ENCODE measurements at regions not wholly inside any gene's neighbourhood (a gene's known extent, or its start where the extent isn't known, plus 50 kb on each side); places are given as distances from the start of the nearest gene placed in this dataset.

- peak; percentile 74 for DNase-seq (ENCODE audit: low read depth, low spot score)
- H3K4me2 ChIP-seq (ENCODE audit: low read length) = peak overlapping the region; percentile 67
- ChIA-PET CTCF (interaction anchor here (1.2 to 4.7 kb wide), 6 partner anchors 27 to 219 kb away, joined by 3 to 27 read pairs (median 6); no protein-coding TSS in a partner anchor), RAD21 (ENCODE audit: low non-redundant PET in 1 of 2, low total read pairs in 2 of 2, uncharacterized antibody in 2 of 2, unreplicated experiment in 2 of 2) (no interaction called here), POLR2A (no interaction called here)
- no peaks in the 10 kb centered on the region for H3K9me2 ChIP-seq (ENCODE audit: insufficient read depth)
- peak overlapping the region; percentile 93 for H2AFZ ChIP-seq (ENCODE audit: low read depth, low read length, poor library complexity, severe bottlenecking)
- H3K4me3 ChIP-seq (replicated peaks in 1 of 2; ENCODE audit: low read depth in 1 of 2, low read length in 2 of 2) = peak overlapping the region; percentile 13 to 35; a peak in 3 of 4 replicates
- intact Hi-C loops (cut with micrococcal nuclease) = loop anchor here (1.0 kb wide), 1 partner anchor 28 kb away; no protein-coding TSS in a partner anchor
- H3K79me2 ChIP-seq (ENCODE audit: insufficient read depth, low read length) = no peaks in the 10 kb centered on the region
- no peaks in the 10 kb centered on the region for H3K36me3 ChIP-seq (ENCODE audit: control insufficient read depth in 1 of 2, insufficient read depth in 2 of 2, low read length in 2 of 2)
- ATAC-seq = peak; percentile 92
- no peaks in the 10 kb centered on the region for H3K9me3 ChIP-seq (ENCODE audit: control insufficient read depth in 1 of 2, insufficient read depth in 1 of 2, low read depth in 1 of 2, low read length in 2 of 2)
- H3K27me3 ChIP-seq (ENCODE audit: insufficient read depth, low read length) = no peaks in the 10 kb centered on the region
- H4K20me1 ChIP-seq (ENCODE audit: insufficient read depth) = no peaks in the 10 kb centered on the region
- no TSS peak for BruUV-seq (replicated peaks)
- no peak overlapping the region; the same call in 1 of the 2 replicates for H3K27ac ChIP-seq (ENCODE audit: low read depth, low read length)
- peaks cover 11 to 38% of the 10 kb centered on the region in 2 experiments; a peak in 3 of 4 replicates for H3K4me1 ChIP-seq (ENCODE audit: control insufficient read depth in 1 of 2, insufficient read depth in 2 of 2, low read length in 2 of 2)
- no peak overlapping the region for H3K9ac ChIP-seq (ENCODE audit: low read length)
- no peak for TF ChIP-seq JUND (IDR thresholded peaks at IDR 0.05)
- TF ChIP-seq EZH2phosphoT487 (IDR thresholded peaks at IDR 0.05; ENCODE audit: borderline replicate concordance) = no peak
- TF ChIP-seq POLR2AphosphoS5 (IDR thresholded peaks at IDR 0.05; ENCODE audit: low read depth, low read length) = no peak
- TF ChIP-seq EGR1 (IDR thresholded peaks at IDR 0.05; ENCODE audit: low read depth) = 0 out of 2 replicates have a peak, but pooled peaks have one; percentile 5
- TF ChIP-seq EZH2 (IDR thresholded peaks at IDR 0.05) = no peak
- TF ChIP-seq POLR2A (IDR thresholded peaks at IDR 0.05; ENCODE audit: borderline replicate concordance, extremely low read depth, insufficient read depth, insufficient read length) = no peak
- TF ChIP-seq REST (IDR thresholded peaks at IDR 0.05; ENCODE audit: low read depth) = no peak
- peak; percentile 100 for TF ChIP-seq CTCF (IDR thresholded peaks at IDR 0.05 in 2 of 3, conservative IDR thresholded peaks at IDR 0.05 in 1 of 3; ENCODE audit: borderline replicate concordance in 1 of 3, insufficient read depth in 1 of 3, low read depth in 2 of 3, low read length in 2 of 3)
- no peak for TF ChIP-seq SP1 (IDR thresholded peaks at IDR 0.05; ENCODE audit: low read depth)
- no peak for TF ChIP-seq ELF1 (IDR thresholded peaks at IDR 0.05; ENCODE audit: borderline replicate concordance, low read depth)
- no peak for TF ChIP-seq FOSL1 (IDR thresholded peaks at IDR 0.05; ENCODE audit: low read depth)
- TF ChIP-seq YY1 (IDR thresholded peaks at IDR 0.05; ENCODE audit: extremely low read depth, insufficient replicate concordance, low read depth, low read length) = no peak
- no peak for TF ChIP-seq TCF7L2 (IDR thresholded peaks at IDR 0.05; ENCODE audit: borderline replicate concordance, extremely low read depth, insufficient read depth, insufficient read length)
- peak; percentile 86 for TF ChIP-seq CBX3 (IDR thresholded peaks at IDR 0.05; ENCODE audit: low read depth)
- no peak for TF ChIP-seq ATF3 (IDR thresholded peaks at IDR 0.05)
- TF ChIP-seq SIN3A (IDR thresholded peaks at IDR 0.05; ENCODE audit: low read depth) = no peak
- TF ChIP-seq SRF (IDR thresholded peaks at IDR 0.05; ENCODE audit: low read depth) = no peak
- TF ChIP-seq RAD21 (IDR thresholded peaks at IDR 0.05; ENCODE audit: low read depth) = peak; percentile 68
- TF ChIP-seq CEBPB (IDR thresholded peaks at IDR 0.05; ENCODE audit: low read depth) = no peak
- TF ChIP-seq MAX (IDR thresholded peaks at IDR 0.05) = 0 out of 2 replicates have a peak, but pooled peaks have one; percentile 19
- TF ChIP-seq ZFX (IDR thresholded peaks at IDR 0.05) = no peak
Observed at GRCh38 chr17:27381007-27381501, 75.2 kb upstream of the KSR1 start.

All from HCT116 (cell line).